SK-N-SH treated with all-trans-retinoic acid at 6 μM for 48 hours (cell line): ENCODE measurements at regions not wholly inside any gene's neighbourhood (a gene's known extent, or its start where the extent isn't known, plus 50 kb on each side); places are given as distances from the start of the nearest gene placed in this dataset.

Experiments used
- ATAC-seq: fragments of 200-7000 bp; cut with Tn5 transposase; 3 replicates; pipeline ENCODE4 v1.9.1; 2020; ENCODE audit warnings: mild to moderate bottlenecking, moderate library complexity
- ARNTL ChIP-seq: fragments of 450-650 bp; formaldehyde crosslinking; IDR thresholded peaks from 2 replicates; pipeline ENCODE4 v1.5.0; 2020; ENCODE audit warnings: low read depth, mild to moderate bottlenecking, moderate library complexity, borderline replicate concordance
- BACH2 ChIP-seq: fragments of 250-450 bp; sonication (Bioruptor Pico); IDR thresholded peaks from 2 replicates; pipeline ENCODE4 v1.9.0; 2021; ENCODE audit warnings: mild to moderate bottlenecking, borderline replicate concordance
- CREB5 ChIP-seq: fragments of 250-450 bp; sonication (Bioruptor Pico); IDR thresholded peaks from 2 replicates; pipeline ENCODE4 v1.5.1; 2020; ENCODE audit warnings: low read depth, mild to moderate bottlenecking, moderate library complexity
- CSDC2 ChIP-seq: fragments of 250-450 bp; sonication (Bioruptor Pico); IDR thresholded peaks from 2 replicates; pipeline ENCODE4 v1.5.0; 2020; ENCODE audit warnings: mild to moderate bottlenecking, moderate library complexity
- CSRNP3 ChIP-seq: fragments of 250-450 bp; sonication (Bioruptor Pico); IDR thresholded peaks from 2 replicates; pipeline ENCODE4 v1.5.1; 2021; ENCODE audit warnings: mild to moderate bottlenecking, moderate library complexity
- ESRRG ChIP-seq: fragments of 250-450 bp; sonication (Bioruptor Pico); IDR thresholded peaks from 2 replicates; pipeline ENCODE4 v1.6.1; 2021; ENCODE audit warnings: mild to moderate bottlenecking
- GLIS3 ChIP-seq: fragments of 250-450 bp; sonication (Bioruptor Pico); IDR thresholded peaks from 2 replicates; pipeline ENCODE4 v1.5.0; 2020; ENCODE audit warnings: mild to moderate bottlenecking, moderate library complexity
- ISL1 ChIP-seq: fragments of 250-450 bp; sonication (Bioruptor Pico); IDR thresholded peaks from 2 replicates; pipeline ENCODE4 v2.1.2; 2022; ENCODE audit warnings: mild to moderate bottlenecking, moderate library complexity
- OSR1 ChIP-seq: fragments of 250-450 bp; sonication (Bioruptor Pico); IDR thresholded peaks from 2 replicates; pipeline ENCODE4 v1.8.0; 2022; ENCODE audit warnings: moderate library complexity, mild to moderate bottlenecking, inconsistent platforms
- PATZ1 ChIP-seq: fragments of 250-450 bp; sonication (Bioruptor Pico); IDR thresholded peaks from 2 replicates; pipeline ENCODE4 v1.8.0; 2020; ENCODE audit warnings: mild to moderate bottlenecking, moderate library complexity, borderline replicate concordance
- PPARA ChIP-seq: fragments of 250-450 bp; sonication (Bioruptor Pico); IDR thresholded peaks from 2 replicates; pipeline ENCODE4 v1.5.0; 2020; ENCODE audit warnings: mild to moderate bottlenecking, borderline replicate concordance
- RARB ChIP-seq: fragments of 250-450 bp; sonication (Bioruptor Pico); IDR thresholded peaks from 2 replicates; pipeline ENCODE4 v1.8.0; 2021; ENCODE audit warnings: mild to moderate bottlenecking, moderate library complexity
- SNAI2 ChIP-seq: fragments of 250-450 bp; sonication (Bioruptor Pico); IDR thresholded peaks from 2 replicates; pipeline ENCODE4 v1.5.0; 2020; ENCODE audit warnings: mild to moderate bottlenecking, moderate library complexity
- TCF4 ChIP-seq: fragments of 250-450 bp; sonication (Bioruptor Pico); IDR thresholded peaks from 2 replicates; pipeline ENCODE4 v1.8.0; 2021; ENCODE audit warnings: mild to moderate bottlenecking, moderate library complexity, borderline replicate concordance
- TOX ChIP-seq: fragments of 250-450 bp; sonication (Bioruptor Pico); IDR thresholded peaks from 2 replicates; pipeline ENCODE4 v1.8.0; 2021; ENCODE audit warnings: mild to moderate bottlenecking, moderate library complexity, borderline replicate concordance
- ZC3H10 ChIP-seq: fragments of 250-450 bp; sonication (Bioruptor Pico); IDR thresholded peaks from 2 replicates; pipeline ENCODE4 v1.5.1; 2021; ENCODE audit warnings: mild to moderate bottlenecking, moderate library complexity
- ZFP3 ChIP-seq: fragments of 250-450 bp; sonication (Bioruptor Pico); IDR thresholded peaks from 2 replicates; pipeline ENCODE4 v1.5.0; 2020; ENCODE audit warnings: mild to moderate bottlenecking, moderate library complexity
- ZFP30 ChIP-seq: fragments of 450-650 bp; formaldehyde crosslinking; IDR thresholded peaks from 2 replicates; pipeline ENCODE4 v1.5.0; 2022; ENCODE audit warnings: mild to moderate bottlenecking, moderate library complexity
- ZNF565 ChIP-seq: fragments of 450-650 bp; formaldehyde crosslinking; conservative IDR thresholded peaks from 2 replicates; pipeline ENCODE4 v1.5.0; 2020; ENCODE audit warnings: low read depth, mild to moderate bottlenecking, moderate library complexity
- ZNF70 ChIP-seq: fragments of 450-650 bp; formaldehyde crosslinking; IDR thresholded peaks from 2 replicates; pipeline ENCODE4 v1.5.0; 2020; ENCODE audit warnings: mild to moderate bottlenecking, moderate library complexity
- ZNF8 ChIP-seq: fragments of 450-650 bp; formaldehyde crosslinking; IDR thresholded peaks from 2 replicates; pipeline ENCODE4 v1.5.0; 2020; ENCODE audit warnings: mild to moderate bottlenecking, moderate library complexity
- TF ChIP-seq, protein P1 (sequence below): fragments of 250-450 bp; sonication (Bioruptor Pico); IDR thresholded peaks from 2 replicates; pipeline ENCODE4 v1.8.0; 2021; ENCODE audit warnings: low read depth, mild to moderate bottlenecking, moderate library complexity, borderline replicate concordance
- TF ChIP-seq, protein P2 (sequence below): fragments of 250-450 bp; sonication (Bioruptor Pico); IDR thresholded peaks from 2 replicates; pipeline ENCODE4 v1.5.0; 2020; ENCODE audit warnings: mild to moderate bottlenecking, moderate library complexity

GRCh38 chr20:1764136-1765033, 106.8 kb upstream of the SIRPG start:
- ATAC-seq: peak; percentile 99
- TF ChIP-seq ZNF70 (no peak), ZFP3 (CRISPR knock-in tag) (no peak), RARB (CRISPR knock-in tag) (no peak), ISL1 (CRISPR knock-in tag) (no peak), OSR1 (CRISPR knock-in tag) (no peak), TOX (CRISPR knock-in tag) (no peak), ESRRG (CRISPR knock-in tag) (no peak), GLIS3 (no peak), BACH2 (CRISPR knock-in tag) (no peak), CSRNP3 (CRISPR knock-in tag) (no peak), CSDC2 (CRISPR knock-in tag) (no peak), ARNTL (CRISPR knock-in tag) (no peak), CREB5 (CRISPR knock-in tag) (no peak), ZFP30 (CRISPR knock-in tag) (no peak), ZNF565 (CRISPR knock-in tag) (no peak), ZC3H10 (no peak), ZNF8 (CRISPR knock-in tag) (no peak)
- TF ChIP-seq, protein P1, sequence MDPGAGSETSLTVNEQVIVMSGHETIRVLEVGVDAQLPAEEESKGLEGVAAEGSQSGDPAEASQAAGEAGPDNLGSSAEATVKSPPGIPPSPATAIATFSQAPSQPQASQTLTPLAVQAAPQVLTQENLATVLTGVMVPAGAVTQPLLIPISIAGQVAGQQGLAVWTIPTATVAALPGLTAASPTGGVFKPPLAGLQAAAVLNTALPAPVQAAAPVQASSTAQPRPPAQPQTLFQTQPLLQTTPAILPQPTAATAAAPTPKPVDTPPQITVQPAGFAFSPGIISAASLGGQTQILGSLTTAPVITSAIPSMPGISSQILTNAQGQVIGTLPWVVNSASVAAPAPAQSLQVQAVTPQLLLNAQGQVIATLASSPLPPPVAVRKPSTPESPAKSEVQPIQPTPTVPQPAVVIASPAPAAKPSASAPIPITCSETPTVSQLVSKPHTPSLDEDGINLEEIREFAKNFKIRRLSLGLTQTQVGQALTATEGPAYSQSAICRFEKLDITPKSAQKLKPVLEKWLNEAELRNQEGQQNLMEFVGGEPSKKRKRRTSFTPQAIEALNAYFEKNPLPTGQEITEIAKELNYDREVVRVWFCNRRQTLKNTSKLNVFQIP (CRISPR knock-in tag): no peak
- TF ChIP-seq, protein P2, sequence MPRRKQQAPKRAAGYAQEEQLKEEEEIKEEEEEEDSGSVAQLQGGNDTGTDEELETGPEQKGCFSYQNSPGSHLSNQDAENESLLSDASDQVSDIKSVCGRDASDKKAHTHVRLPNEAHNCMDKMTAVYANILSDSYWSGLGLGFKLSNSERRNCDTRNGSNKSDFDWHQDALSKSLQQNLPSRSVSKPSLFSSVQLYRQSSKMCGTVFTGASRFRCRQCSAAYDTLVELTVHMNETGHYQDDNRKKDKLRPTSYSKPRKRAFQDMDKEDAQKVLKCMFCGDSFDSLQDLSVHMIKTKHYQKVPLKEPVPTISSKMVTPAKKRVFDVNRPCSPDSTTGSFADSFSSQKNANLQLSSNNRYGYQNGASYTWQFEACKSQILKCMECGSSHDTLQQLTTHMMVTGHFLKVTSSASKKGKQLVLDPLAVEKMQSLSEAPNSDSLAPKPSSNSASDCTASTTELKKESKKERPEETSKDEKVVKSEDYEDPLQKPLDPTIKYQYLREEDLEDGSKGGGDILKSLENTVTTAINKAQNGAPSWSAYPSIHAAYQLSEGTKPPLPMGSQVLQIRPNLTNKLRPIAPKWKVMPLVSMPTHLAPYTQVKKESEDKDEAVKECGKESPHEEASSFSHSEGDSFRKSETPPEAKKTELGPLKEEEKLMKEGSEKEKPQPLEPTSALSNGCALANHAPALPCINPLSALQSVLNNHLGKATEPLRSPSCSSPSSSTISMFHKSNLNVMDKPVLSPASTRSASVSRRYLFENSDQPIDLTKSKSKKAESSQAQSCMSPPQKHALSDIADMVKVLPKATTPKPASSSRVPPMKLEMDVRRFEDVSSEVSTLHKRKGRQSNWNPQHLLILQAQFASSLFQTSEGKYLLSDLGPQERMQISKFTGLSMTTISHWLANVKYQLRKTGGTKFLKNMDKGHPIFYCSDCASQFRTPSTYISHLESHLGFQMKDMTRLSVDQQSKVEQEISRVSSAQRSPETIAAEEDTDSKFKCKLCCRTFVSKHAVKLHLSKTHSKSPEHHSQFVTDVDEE (CRISPR knock-in tag): no peak

DNA sequence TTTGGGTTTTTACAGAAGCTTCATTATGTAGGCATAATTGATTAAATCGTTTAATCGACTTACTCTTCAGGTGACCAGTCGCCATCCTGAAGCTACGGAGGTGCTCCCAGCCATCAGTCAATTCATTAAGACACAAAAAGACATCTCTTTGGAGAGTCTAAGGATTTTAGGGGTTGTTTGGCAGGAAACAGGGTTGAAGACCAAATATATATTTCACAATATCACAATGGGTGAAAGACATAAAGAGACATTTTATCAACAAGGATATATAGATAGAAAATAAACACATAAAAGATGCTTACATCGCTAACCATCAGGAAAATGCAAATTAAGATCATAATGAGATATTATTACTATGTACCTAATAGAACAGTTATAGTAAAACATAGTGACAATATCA, 104.0 kb upstream of the SIRPG start:
- no peak for TF ChIP-seq TOX (CRISPR knock-in tag)
- TF ChIP-seq RARB (CRISPR knock-in tag): no peak
- TF ChIP-seq CSRNP3 (CRISPR knock-in tag): no peak
- no peak for TF ChIP-seq ZC3H10
- TF ChIP-seq CSDC2 (CRISPR knock-in tag): no peak
- no peak for TF ChIP-seq ISL1 (CRISPR knock-in tag)
- TF ChIP-seq PPARA (CRISPR knock-in tag): no peak
- no peak for TF ChIP-seq SNAI2
- TF ChIP-seq ESRRG (CRISPR knock-in tag): no peak
- no peak for TF ChIP-seq PATZ1 (CRISPR knock-in tag)
- no peak for TF ChIP-seq ARNTL (CRISPR knock-in tag)
- TF ChIP-seq OSR1 (CRISPR knock-in tag): no peak
- no peak for TF ChIP-seq ZFP3 (CRISPR knock-in tag)
- no peak for TF ChIP-seq BACH2 (CRISPR knock-in tag)
- no peak for TF ChIP-seq TCF4 (CRISPR knock-in tag)
- ATAC-seq: no peak
